GM12864 (cell line): ENCODE measurements at regions not wholly inside any gene's neighbourhood (a gene's known extent, or its start where the extent isn't known, plus 50 kb on each side); places are given as distances from the start of the nearest gene placed in this dataset.
A peak's percentile ranks its signal among the peaks of the same experiment; 100 is the strongest.

Experiments
- DNase-seq: peaks from one replicate; pipeline ENCODE4 v3.0.0-alpha.2; 2011; ENCODE audit warnings: low read depth
- H3K4me3 ChIP-seq: 2 replicates; pipeline ENCODE4 v1.5.1; 2011; ENCODE audit warnings: mild to moderate bottlenecking, low read depth, low read length, control low read depth
- TF ChIP-seq, protein P1 (sequence below): IDR thresholded peaks from 2 replicates; pipeline ENCODE4 v1.5.1; 2011; ENCODE audit warnings: low read depth, mild to moderate bottlenecking, moderate library complexity, low read length, control low read depth, inconsistent platforms; ENCODE audit errors: missing control alignments

DNA sequence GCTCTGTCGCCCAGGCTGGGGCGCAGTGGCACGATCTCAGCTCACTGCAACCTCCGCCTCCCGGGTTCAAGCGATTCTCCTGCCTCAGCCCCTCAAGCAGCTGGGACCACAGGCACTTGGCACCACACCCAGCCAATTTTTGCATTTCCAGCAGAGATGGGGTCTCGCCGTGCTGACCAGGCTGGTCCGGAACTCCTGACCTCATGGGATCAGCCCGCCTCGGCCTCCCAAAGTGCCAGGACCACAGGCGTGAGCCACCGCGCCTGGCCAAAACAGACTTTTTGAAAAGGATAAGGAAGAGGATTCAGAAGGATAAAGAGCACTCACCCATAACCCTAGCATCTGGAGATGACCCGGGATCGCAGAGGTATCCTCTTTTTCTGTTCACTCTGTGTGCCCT, 224.5 kb upstream of the AGTR2 start:
- H3K4me3 ChIP-seq = no peak overlapping the region
- TF ChIP-seq, protein P1, sequence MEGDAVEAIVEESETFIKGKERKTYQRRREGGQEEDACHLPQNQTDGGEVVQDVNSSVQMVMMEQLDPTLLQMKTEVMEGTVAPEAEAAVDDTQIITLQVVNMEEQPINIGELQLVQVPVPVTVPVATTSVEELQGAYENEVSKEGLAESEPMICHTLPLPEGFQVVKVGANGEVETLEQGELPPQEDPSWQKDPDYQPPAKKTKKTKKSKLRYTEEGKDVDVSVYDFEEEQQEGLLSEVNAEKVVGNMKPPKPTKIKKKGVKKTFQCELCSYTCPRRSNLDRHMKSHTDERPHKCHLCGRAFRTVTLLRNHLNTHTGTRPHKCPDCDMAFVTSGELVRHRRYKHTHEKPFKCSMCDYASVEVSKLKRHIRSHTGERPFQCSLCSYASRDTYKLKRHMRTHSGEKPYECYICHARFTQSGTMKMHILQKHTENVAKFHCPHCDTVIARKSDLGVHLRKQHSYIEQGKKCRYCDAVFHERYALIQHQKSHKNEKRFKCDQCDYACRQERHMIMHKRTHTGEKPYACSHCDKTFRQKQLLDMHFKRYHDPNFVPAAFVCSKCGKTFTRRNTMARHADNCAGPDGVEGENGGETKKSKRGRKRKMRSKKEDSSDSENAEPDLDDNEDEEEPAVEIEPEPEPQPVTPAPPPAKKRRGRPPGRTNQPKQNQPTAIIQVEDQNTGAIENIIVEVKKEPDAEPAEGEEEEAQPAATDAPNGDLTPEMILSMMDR = no peak
- no peak for DNase-seq

DNA sequence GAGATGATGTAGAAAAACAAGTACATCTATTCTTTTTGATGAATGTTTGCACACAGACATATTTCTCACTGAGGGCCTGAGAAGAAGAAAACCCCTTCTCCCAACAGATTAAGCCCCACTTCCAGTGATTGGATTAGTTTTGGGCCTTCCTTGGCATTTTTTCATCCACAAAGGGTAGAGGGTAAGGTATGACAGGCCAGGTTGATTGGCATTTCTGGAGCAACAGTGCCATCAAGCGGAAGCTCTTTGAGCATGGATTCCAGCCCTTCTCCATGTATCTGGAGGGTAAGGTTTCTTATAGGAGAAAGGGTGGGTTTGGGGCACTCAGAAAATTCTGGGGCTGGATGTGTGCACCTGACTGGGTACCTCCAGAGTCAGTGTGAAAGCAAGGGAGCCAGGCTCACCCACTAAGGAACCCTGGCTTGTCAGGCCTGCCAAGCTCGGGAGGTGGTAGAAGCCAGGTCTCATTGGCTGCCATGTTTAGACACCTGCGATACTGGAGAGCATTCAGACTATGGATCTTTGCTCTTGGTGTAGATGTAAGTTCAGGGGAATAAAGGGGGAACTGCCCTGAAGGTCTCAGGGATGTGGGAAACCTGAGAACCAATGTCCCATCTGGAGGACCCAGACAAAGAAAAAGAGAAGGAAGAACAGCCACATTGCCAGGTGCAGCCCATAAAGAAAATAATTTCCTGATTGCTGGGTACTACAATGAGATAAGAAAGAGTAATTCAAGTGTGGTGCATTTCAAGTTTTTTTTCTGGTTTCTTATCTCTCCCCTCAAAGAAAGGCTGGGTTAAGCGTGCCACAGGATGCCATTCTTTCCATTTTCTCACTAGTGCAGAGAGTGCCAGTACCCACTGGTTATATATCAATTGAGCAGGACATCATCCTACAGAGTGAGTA, 222.3 kb upstream of the AGTR2 start:
- DNase-seq = no peak
- H3K4me3 ChIP-seq = no peak overlapping the region
- TF ChIP-seq, protein P1 = no peak

DNA sequence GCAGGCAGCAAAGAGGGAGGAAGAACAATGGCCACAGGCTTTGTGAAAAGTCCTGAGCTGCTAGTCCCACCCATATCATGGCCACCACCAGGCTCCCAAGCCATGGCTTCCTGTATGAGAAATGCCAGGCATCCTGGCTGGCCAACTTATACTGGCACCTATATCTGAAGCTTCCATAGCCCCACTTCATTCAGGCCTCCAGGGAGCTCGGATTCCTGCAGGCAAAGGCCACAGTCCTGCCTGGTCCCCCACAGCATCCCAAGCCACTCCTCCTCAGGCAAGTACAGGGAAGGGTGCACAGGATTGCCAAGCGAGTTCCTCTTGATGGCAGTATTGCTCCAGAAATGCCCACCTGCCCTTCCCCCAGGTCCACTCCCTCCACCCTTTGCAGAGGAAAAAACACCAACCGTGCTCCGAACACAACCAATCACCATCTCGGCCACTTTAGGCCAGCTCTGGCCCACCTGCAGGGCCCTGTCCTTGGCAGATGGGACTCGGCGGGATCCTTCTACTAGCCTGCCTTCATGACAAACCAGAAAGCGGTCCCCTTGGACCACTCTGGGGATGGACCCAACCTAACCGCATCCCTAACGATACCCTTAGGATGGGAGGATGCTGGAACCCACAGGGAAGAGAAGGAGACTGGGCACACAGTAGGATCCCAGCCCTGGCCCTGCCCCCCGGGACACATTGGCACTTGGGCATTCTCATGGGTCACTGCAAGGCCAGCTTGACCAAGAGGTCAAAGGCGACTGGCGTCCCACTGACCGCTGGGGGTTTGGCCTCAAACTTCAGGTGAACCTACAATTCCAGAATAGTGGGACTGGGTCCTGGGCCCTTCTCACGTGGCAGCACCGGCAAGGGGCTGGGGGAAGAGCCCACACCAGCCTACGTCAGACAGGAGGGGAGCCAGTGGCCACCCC, 220.4 kb upstream of the AGTR2 start:
- DNase-seq = no peak
- TF ChIP-seq, protein P1 = no peak
- H3K4me3 ChIP-seq = no peak overlapping the region

DNA sequence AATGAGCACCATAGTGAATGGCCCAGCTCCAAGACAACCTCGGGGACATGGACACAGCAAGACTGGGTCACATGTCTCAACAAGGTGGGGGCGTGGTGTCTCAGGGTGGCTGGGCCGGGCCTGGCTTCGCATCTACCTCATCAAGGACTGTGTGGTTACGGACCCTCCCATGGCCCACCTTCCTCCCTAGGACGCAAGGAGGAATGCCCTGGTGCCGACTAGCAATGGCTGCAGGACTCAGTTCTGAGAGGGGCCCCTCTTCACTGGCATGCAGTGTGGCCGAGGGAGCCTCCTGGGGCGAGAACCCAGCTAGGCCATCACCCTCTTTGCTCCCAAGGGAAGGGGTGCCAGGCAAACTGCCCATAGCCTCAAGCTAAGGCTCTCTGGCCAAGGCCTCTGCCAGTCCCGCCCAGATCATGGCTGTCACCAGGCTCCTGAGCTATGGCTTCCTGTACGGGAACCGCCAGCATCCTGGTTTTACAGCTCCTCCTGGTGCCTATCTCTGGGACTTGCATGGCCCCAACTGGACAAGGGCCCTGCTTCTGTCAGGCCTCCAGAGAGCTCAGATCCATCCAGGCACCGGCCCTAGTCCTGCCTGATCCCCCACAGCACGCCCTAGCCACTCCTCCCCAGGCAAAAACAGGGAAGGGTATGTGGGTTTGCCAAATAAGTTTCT, 218.0 kb upstream of the AGTR2 start:
- no peak for DNase-seq
- TF ChIP-seq, protein P1 = no peak
- H3K4me3 ChIP-seq = no peak overlapping the region

DNA sequence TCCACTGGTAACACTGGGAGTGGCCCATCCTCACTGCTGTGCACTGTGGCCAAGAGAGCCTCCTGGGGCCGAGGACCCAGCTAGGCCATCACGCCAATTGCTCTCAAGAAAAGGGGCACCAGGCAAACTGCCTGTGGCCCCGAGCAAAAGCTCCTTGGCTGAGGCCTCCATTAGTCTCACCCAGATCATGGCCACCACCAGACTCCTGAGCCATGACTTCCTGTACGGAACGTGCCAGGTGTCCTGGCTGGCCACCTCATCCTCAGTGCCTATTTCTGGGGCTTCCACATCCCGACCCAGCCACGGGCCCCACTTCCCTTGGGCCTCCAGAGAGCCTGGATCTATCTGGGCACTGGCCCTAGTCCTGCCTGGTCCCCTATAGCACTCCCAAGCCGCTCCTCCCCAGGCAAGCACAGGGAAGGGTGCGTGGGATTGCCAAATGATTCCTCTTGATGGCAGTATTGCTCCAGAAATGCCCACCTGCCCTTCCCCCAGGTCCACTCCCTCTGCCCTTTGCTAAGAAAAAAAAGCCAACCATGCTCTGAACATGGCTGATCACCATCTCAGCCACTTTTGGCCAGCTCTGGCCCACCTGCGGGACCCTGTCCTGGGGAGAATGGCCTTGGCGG, 212.6 kb upstream of the AGTR2 start:
- TF ChIP-seq, protein P1 = no peak

DNA sequence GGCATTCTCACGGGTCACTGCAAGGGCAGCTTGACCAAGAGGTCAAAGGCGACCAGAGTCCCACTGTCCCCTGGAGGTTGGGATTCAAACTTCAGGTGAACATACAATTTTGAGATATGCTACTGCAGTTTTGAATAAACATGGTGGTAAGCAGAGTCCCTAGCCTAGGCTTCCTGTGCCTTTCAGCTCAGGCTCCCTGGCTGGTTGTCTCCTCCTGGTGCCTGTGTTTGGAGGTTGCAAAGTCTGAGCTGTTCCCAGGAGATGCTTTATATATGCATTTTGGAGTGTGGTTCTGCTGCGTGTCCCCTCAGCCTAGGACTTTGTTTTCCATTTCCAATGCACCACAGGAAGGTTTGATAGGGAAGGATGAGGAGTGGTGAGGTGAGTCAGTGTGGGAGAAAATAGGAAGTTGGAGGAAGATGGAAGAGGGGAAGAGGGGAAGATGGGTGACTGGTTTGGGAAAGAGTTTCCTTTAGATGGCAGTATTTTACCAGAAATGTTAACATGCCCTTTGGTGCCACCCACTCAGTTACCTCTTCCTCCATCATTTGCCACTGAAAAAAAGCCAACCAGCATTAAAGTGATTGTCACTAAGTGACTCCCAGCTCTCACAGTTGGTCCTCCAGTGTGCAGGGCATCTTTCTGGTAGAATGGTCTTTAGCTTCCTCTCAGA, 211.7 kb upstream of the AGTR2 start:
- TF ChIP-seq, protein P1 = peak; percentile 4
- DNase-seq = no peak
- no peak overlapping the region for H3K4me3 ChIP-seq

More for the DNA sequence above, 212.6 kb upstream of the AGTR2 start:
- no peak overlapping the region for H3K4me3 ChIP-seq
- no peak for DNase-seq
